ENCODE measurements at regions not wholly inside any gene's neighbourhood (a gene's known extent, or its start where the extent isn't known, plus 50 kb on each side); places are given as distances from the start of the nearest gene placed in this dataset.

GRCh38 chr10:29828440-29828894 is 193.7 kb upstream of the SVIL start:
- no peak for TF ChIP-seq CTCF (IDR thresholded peaks at IDR 0.05)
- no peak for TF ChIP-seq EZH2 (IDR thresholded peaks at IDR 0.05; ENCODE audit: borderline replicate concordance, insufficient read depth, low read depth, low read length, poor library complexity, severe bottlenecking)

All from B cell (primary cell).